Cardiac septum (tissue), 1 donor: ENCODE measurements at regions not wholly inside any gene's neighbourhood (a gene's known extent, or its start where the extent isn't known, plus 50 kb on each side); places are given as distances from the start of the nearest gene placed in this dataset.
"Not testable (repeated sequence)": the region's sequence is repeated elsewhere in the genome, so short reads cannot be mapped to it uniquely, and the experiment has no call there.

Experiments
- DNase-seq: peaks from one replicate; pipeline ENCODE4 v3.0.0-alpha.2; 2020; ENCODE audit warnings: low spot score
- intact Hi-C: fragments of 100-400 bp; cut with DNase I; formaldehyde crosslinking; loops from one replicate; pipeline ENCODE4 v1.14.0; 2022
- donor health status: DM: no; HTN: no; CAD: no.

- intact Hi-C loops = no loop called here
- DNase-seq = no peak
Measured at GRCh38 chr10:30560326-30560725, 69.2 kb downstream of the LYZL2 start.

- intact Hi-C loops = no loop called here
- DNase-seq = no peak
Measured at GRCh38 chr10:30559180-30559579, 70.4 kb downstream of the LYZL2 start.

- intact Hi-C loops = no loop called here
- DNase-seq = no peak
Measured at GRCh38 chr10:30558411-30558810, 71.1 kb downstream of the LYZL2 start.

GRCh38 chr10:30557884-30558283 is 71.7 kb downstream of the LYZL2 start:
- no peak for DNase-seq
- intact Hi-C loops = no loop called here

GRCh38 chr10:30556189-30556588 is 73.4 kb downstream of the LYZL2 start:
- no peak for DNase-seq
- intact Hi-C loops = no loop called here

- intact Hi-C loops = no loop called here
- DNase-seq = no peak
Measured at GRCh38 chr10:30555465-30555864, 74.1 kb downstream of the LYZL2 start.

- no peak for DNase-seq
Measured at GRCh38 chr10:30554440-30554825, 75.1 kb downstream of the LYZL2 start.

GRCh38 chr10:30553626-30554439 is 75.7 kb downstream of the LYZL2 start:
- intact Hi-C loops = no loop called here
- peak; percentile 86 for DNase-seq

More at GRCh38 chr10:30554440-30554825, 75.1 kb downstream of the LYZL2 start:
- intact Hi-C loops = no loop called here

- intact Hi-C loops = no loop called here
- DNase-seq = no peak
Measured at GRCh38 chr10:30553018-30553625, 76.4 kb downstream of the LYZL2 start.

- DNase-seq = no peak
- intact Hi-C loops = no loop called here
Measured at GRCh38 chr10:30550967-30551815, 78.4 kb downstream of the LYZL2 start.

- intact Hi-C loops, DNase-seq: not testable (repeated sequence)
Measured at GRCh38 chr10:30549134-30549687, 80.3 kb downstream of the LYZL2 start.

GRCh38 chr10:30546511-30546910 is 83.0 kb downstream of the LYZL2 start:
- DNase-seq = no peak
- intact Hi-C loops = no loop called here

- no peak for DNase-seq
- intact Hi-C loops = no loop called here
Measured at GRCh38 chr10:30542895-30543288, 86.7 kb downstream of the LYZL2 start.

GRCh38 chr10:30542001-30542894 is 87.3 kb downstream of the LYZL2 start:
- intact Hi-C loops = no loop called here

GRCh38 chr10:30540276-30540675 is 89.3 kb downstream of the LYZL2 start:
- intact Hi-C loops = no loop called here
- DNase-seq = no peak

More at GRCh38 chr10:30542001-30542894, 87.3 kb downstream of the LYZL2 start:
- DNase-seq = no peak

GRCh38 chr10:30538086-30538485 is 91.5 kb downstream of the LYZL2 start:
- intact Hi-C loops = loop anchor here (5.0 kb wide), 1 partner anchor 44 kb away; no protein-coding TSS in a partner anchor

GRCh38 chr10:30537586-30537985 is 92.0 kb downstream of the LYZL2 start:
- DNase-seq = no peak
- intact Hi-C loops = loop anchor here (2.0 to 5.0 kb wide), 2 partner anchors 45 to 145 kb away; no protein-coding TSS in a partner anchor

More at GRCh38 chr10:30538086-30538485, 91.5 kb downstream of the LYZL2 start:
- no peak for DNase-seq

- DNase-seq = not testable (repeated sequence)
- intact Hi-C loops = loop anchor here (2.0 to 5.0 kb wide), 2 partner anchors 45 to 144 kb away; no protein-coding TSS in a partner anchor
Measured at GRCh38 chr10:30537158-30537557, 92.4 kb downstream of the LYZL2 start.

GRCh38 chr10:30536578-30536977 is 93.0 kb downstream of the LYZL2 start:
- no peak for DNase-seq
- intact Hi-C loops = loop anchor here (2.0 to 5.0 kb wide), 2 partner anchors 46 to 144 kb away; no protein-coding TSS in a partner anchor
